ENCODE measurements at regions not wholly inside any gene's neighbourhood (a gene's known extent, or its start where the extent isn't known, plus 50 kb on each side); places are given as distances from the start of the nearest gene placed in this dataset.

DNA sequence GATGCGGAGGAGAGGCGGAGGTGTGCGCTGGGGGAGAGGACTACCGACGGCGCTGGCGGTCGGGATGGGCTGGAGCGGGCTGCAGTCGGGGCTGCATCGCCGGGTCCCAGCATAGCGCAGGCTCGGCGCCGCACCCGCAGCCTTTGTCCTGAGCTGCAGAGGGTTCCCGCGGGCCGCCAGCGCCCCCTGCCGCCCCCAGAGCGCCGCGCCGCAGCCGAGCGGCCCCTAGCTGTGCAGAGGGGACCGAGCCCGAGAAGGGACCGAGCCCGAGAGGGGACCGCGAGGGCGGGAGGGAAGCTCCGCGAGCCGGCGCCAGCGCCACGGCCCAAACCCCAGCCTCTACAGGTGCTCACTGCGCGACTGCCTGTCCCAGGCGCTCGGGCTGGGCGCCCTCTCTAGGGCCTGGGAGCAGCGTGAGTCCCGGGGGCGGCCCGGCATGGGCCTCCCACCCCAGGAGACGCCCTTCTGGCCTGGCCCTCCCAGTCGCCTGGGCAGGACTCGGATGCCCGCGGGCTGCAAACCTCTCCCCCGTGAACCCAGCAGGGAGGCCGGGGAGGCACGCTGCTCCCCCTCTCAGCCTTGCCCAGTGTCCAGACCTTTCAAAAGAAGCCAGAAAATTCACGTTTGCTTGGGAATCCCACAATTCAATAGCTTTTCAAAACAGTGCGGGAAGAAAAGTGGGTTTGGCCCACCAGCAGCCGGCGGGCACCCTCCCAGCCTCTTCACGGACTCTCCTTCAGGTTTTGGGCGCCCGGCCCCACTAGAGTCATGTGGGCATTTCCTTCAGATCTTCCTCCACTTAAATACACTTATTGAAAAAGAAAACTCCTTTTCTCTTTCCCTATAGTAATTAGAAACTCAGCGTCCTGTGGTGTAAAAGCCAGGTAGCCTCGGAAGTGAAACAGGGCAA lies 134.7 kb downstream of the TPRA1 start:
- TF ChIP-seq, protein P1, sequence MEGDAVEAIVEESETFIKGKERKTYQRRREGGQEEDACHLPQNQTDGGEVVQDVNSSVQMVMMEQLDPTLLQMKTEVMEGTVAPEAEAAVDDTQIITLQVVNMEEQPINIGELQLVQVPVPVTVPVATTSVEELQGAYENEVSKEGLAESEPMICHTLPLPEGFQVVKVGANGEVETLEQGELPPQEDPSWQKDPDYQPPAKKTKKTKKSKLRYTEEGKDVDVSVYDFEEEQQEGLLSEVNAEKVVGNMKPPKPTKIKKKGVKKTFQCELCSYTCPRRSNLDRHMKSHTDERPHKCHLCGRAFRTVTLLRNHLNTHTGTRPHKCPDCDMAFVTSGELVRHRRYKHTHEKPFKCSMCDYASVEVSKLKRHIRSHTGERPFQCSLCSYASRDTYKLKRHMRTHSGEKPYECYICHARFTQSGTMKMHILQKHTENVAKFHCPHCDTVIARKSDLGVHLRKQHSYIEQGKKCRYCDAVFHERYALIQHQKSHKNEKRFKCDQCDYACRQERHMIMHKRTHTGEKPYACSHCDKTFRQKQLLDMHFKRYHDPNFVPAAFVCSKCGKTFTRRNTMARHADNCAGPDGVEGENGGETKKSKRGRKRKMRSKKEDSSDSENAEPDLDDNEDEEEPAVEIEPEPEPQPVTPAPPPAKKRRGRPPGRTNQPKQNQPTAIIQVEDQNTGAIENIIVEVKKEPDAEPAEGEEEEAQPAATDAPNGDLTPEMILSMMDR (IDR thresholded peaks at IDR 0.05) = peak; percentile 91
- peak; percentile 21 for TF ChIP-seq EZH2 (IDR thresholded peaks at IDR 0.05)
